K562 (cell line): ENCODE measurements at regions not wholly inside any gene's neighbourhood (a gene's known extent, or its start where the extent isn't known, plus 50 kb on each side); places are given as distances from the start of the nearest gene placed in this dataset.

Experiments used
- CTCF ChIP-seq, 3 experiments: IDR thresholded peaks in 2 of 3; conservative IDR thresholded peaks in 1 of 3; 2 replicates each; pipeline ENCODE4 v1.5.1; 2011 to 2012; ENCODE audit warnings: low read length in 3 of 3, mild to moderate bottlenecking in 3 of 3, control low read depth in 2 of 3, improper control_type of control experiment in 1 of 3, inconsistent platforms in 1 of 3, low read depth in 1 of 3, mixed read lengths in 1 of 3, moderate library complexity in 1 of 3; ENCODE audit not compliant: insufficient read depth in 2 of 3
- MAFK ChIP-seq: IDR thresholded peaks from 2 replicates; pipeline ENCODE4 v1.6.1; 2011; ENCODE audit warnings: low read length, improper control_type of control experiment
- NFXL1 ChIP-seq: fragments of 450-650 bp; formaldehyde crosslinking; IDR thresholded peaks from 2 replicates; pipeline ENCODE4 v1.4.0; 2021; ENCODE audit warnings: mild to moderate bottlenecking
- PHF8 ChIP-seq: fragments of 200-600 bp; sonication (generic); IDR thresholded peaks from 2 replicates; pipeline ENCODE4 v1.6.1; 2012; ENCODE audit warnings: mixed run types, mild to moderate bottlenecking, inconsistent platforms, low read length, moderate library complexity, borderline replicate concordance
- SMAD3 ChIP-seq: fragments of 450-650 bp; formaldehyde crosslinking; conservative IDR thresholded peaks from 2 replicates; pipeline ENCODE4 v1.4.0; 2020; ENCODE audit warnings: mild to moderate bottlenecking
- TCF7 ChIP-seq: sonication (generic); IDR thresholded peaks from 2 replicates; pipeline ENCODE4 v1.6.1; 2016; ENCODE audit warnings: antibody characterized with exemption, borderline replicate concordance
- TF ChIP-seq, protein P1 (sequence below): sonication (generic); formaldehyde crosslinking; IDR thresholded peaks from 2 replicates; pipeline ENCODE4 v1.8.1; 2022; ENCODE audit warnings: missing genetic modification reagents
- TF ChIP-seq, protein P2 (sequence below): fragments of 450-650 bp; formaldehyde crosslinking; IDR thresholded peaks from 2 replicates; pipeline ENCODE4 v1.4.0; 2020; ENCODE audit warnings: mild to moderate bottlenecking, moderate library complexity
- TF ChIP-seq, protein P3 (sequence below): sonication (generic); formaldehyde crosslinking; IDR thresholded peaks from 2 replicates; pipeline ENCODE4 v1.8.1; 2023; ENCODE audit warnings: missing genetic modification reagents, mild to moderate bottlenecking, borderline replicate concordance

GRCh38 chr7:83778073-83778443 is 129.1 kb upstream of the SEMA3E start:
- TF ChIP-seq PHF8 (no peak), SMAD3 (CRISPR knock-in tag) (no peak), TCF7 (no peak), MAFK (no peak), CTCF (IDR thresholded peaks at IDR 0.05 in 2 of 3, conservative IDR thresholded peaks at IDR 0.05 in 1 of 3; ENCODE audit: insufficient read depth in 2 of 3, low read depth in 1 of 3, low read length in 3 of 3) (no peak), NFXL1 (CRISPR knock-in tag) (no peak)
- TF ChIP-seq, protein P1, sequence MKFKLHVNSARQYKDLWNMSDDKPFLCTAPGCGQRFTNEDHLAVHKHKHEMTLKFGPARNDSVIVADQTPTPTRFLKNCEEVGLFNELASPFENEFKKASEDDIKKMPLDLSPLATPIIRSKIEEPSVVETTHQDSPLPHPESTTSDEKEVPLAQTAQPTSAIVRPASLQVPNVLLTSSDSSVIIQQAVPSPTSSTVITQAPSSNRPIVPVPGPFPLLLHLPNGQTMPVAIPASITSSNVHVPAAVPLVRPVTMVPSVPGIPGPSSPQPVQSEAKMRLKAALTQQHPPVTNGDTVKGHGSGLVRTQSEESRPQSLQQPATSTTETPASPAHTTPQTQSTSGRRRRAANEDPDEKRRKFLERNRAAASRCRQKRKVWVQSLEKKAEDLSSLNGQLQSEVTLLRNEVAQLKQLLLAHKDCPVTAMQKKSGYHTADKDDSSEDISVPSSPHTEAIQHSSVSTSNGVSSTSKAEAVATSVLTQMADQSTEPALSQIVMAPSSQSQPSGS (CRISPR knock-in tag), result no peak
- TF ChIP-seq, protein P2, sequence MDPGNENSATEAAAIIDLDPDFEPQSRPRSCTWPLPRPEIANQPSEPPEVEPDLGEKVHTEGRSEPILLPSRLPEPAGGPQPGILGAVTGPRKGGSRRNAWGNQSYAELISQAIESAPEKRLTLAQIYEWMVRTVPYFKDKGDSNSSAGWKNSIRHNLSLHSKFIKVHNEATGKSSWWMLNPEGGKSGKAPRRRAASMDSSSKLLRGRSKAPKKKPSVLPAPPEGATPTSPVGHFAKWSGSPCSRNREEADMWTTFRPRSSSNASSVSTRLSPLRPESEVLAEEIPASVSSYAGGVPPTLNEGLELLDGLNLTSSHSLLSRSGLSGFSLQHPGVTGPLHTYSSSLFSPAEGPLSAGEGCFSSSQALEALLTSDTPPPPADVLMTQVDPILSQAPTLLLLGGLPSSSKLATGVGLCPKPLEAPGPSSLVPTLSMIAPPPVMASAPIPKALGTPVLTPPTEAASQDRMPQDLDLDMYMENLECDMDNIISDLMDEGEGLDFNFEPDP, result no peak
- TF ChIP-seq, protein P3, sequence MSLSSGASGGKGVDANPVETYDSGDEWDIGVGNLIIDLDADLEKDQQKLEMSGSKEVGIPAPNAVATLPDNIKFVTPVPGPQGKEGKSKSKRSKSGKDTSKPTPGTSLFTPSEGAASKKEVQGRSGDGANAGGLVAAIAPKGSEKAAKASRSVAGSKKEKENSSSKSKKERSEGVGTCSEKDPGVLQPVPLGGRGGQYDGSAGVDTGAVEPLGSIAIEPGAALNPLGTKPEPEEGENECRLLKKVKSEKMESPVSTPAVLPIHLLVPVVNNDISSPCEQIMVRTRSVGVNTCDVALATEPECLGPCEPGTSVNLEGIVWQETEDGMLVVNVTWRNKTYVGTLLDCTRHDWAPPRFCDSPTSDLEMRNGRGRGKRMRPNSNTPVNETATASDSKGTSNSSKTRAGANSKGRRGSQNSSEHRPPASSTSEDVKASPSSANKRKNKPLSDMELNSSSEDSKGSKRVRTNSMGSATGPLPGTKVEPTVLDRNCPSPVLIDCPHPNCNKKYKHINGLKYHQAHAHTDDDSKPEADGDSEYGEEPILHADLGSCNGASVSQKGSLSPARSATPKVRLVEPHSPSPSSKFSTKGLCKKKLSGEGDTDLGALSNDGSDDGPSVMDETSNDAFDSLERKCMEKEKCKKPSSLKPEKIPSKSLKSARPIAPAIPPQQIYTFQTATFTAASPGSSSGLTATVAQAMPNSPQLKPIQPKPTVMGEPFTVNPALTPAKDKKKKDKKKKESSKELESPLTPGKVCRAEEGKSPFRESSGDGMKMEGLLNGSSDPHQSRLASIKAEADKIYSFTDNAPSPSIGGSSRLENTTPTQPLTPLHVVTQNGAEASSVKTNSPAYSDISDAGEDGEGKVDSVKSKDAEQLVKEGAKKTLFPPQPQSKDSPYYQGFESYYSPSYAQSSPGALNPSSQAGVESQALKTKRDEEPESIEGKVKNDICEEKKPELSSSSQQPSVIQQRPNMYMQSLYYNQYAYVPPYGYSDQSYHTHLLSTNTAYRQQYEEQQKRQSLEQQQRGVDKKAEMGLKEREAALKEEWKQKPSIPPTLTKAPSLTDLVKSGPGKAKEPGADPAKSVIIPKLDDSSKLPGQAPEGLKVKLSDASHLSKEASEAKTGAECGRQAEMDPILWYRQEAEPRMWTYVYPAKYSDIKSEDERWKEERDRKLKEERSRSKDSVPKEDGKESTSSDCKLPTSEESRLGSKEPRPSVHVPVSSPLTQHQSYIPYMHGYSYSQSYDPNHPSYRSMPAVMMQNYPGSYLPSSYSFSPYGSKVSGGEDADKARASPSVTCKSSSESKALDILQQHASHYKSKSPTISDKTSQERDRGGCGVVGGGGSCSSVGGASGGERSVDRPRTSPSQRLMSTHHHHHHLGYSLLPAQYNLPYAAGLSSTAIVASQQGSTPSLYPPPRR (CRISPR knock-in tag), result no peak
